ENCODE measurements at regions not wholly inside any gene's neighbourhood (a gene's known extent, or its start where the extent isn't known, plus 50 kb on each side); places are given as distances from the start of the nearest gene placed in this dataset.

DNA sequence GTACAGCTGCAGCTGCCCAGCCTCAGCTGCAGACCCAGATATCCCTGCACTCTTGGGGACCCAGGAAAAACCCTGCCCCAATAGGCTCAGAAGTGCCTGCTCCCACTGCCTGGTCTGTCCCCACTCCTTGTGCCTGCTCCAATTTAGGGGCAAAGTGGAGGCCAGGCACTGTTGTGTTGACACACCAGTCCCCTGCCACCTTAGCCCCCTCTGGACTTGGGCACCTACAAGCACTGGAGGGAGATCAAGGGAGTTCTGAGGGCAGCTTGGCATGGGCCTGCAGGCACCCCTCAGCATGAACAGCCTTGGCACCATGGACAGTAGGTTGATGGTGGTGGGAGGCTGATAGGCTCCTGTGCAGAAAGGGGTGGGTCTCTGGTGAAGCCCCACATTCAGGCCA, 2020.8 kb upstream of the ADGRL3 start:
- Histone ChIP-seq H3K9me3 (ENCODE audit: insufficient read depth in 2 of 2, low read depth in 1 of 2, low read length in 1 of 2) (no peaks in the 10 kb centered on the region), H4K91ac (replicated peaks; ENCODE audit: insufficient read length, low read length) (no peak overlapping the region), H2BK15ac (ENCODE audit: low read length) (no peak overlapping the region), H2AK5ac (ENCODE audit: low read depth, low read length) (no peak overlapping the region), H3K79me2 (ENCODE audit: control insufficient read depth in 1 of 2, insufficient read depth in 2 of 2, low read length in 2 of 2) (no peaks in the 10 kb centered on the region), H3K56ac (replicated peaks; ENCODE audit: insufficient read length, low read depth, low read length) (no peak overlapping the region), H3K27ac (ENCODE audit: low read depth, low read length) (no peak overlapping the region), H3K14ac (ENCODE audit: insufficient read length) (no peak overlapping the region), H2BK120ac (replicated peaks; ENCODE audit: low read depth, low read length) (no peak overlapping the region), H4K5ac (ENCODE audit: insufficient read length, low read depth, low read length) (no peak overlapping the region), H3K79me1 (ENCODE audit: low read depth, low read length) (no peaks in the 10 kb centered on the region), H3K9ac (replicated peaks in 1 of 4; ENCODE audit: extremely low read depth in 1 of 4, low read depth in 3 of 4, low read length in 3 of 4) (no peak overlapping the region), H2BK20ac (ENCODE audit: low read length) (no peak overlapping the region), H2BK5ac (ENCODE audit: low read depth, low read length) (no peak overlapping the region), H3K4me3 (ENCODE audit: extremely low read depth in 1 of 4, insufficient read depth in 2 of 4, low read depth in 3 of 4, low read length in 4 of 4) (no peak overlapping the region), H3K4me1 (replicated peaks in 1 of 4; ENCODE audit: control insufficient read depth in 3 of 4, insufficient read depth in 4 of 4, low read length in 3 of 4) (no peaks in the 10 kb centered on the region), H2BK12ac (ENCODE audit: low read depth, low read length) (no peak overlapping the region), H3K27me3 (replicated peaks in 1 of 4; ENCODE audit: control insufficient read depth in 3 of 4, extremely low read depth in 1 of 4, insufficient read depth in 3 of 4, low read length in 3 of 4) (no peaks in the 10 kb centered on the region), H4K8ac (ENCODE audit: extremely low read depth, insufficient read depth, low read length) (no peak overlapping the region), H3K23me2 (ENCODE audit: low read depth, low read length) (no peaks in the 10 kb centered on the region), H3K23ac (ENCODE audit: insufficient read length) (no peak overlapping the region), H4K20me1 (replicated peaks in 1 of 2; ENCODE audit: control insufficient read depth in 1 of 2, insufficient read depth in 2 of 2, low read length in 2 of 2) (no peaks in the 10 kb centered on the region), H3K36me3 (ENCODE audit: control insufficient read depth in 2 of 4, insufficient read depth in 4 of 4, low read length in 3 of 4) (no peaks in the 10 kb centered on the region), H2AFZ (ENCODE audit: low read length) (no peak overlapping the region), H3K18ac (ENCODE audit: extremely low read depth, low read length) (no peak overlapping the region), H3K4me2 (ENCODE audit: insufficient read depth in 1 of 2, low read depth in 2 of 2, low read length in 2 of 2) (no peak overlapping the region), H3K4ac (replicated peaks; ENCODE audit: insufficient read length, low read depth, low read length) (no peak overlapping the region)
- FAIRE-seq: no peak
- ChIA-PET POLR2A (ENCODE audit: partially characterized antibody) (no interaction called here), CTCF (ENCODE audit: partially characterized antibody) (no interaction called here)
- TF ChIP-seq RBBP5 (IDR thresholded peaks at IDR 0.05; ENCODE audit: borderline replicate concordance, low read depth, low read length): no peak
- no peak for TF ChIP-seq SP1 (IDR thresholded peaks at IDR 0.05; ENCODE audit: low read depth, low read length)
- no peak for TF ChIP-seq MAFK (IDR thresholded peaks at IDR 0.05; ENCODE audit: low read depth, low read length)
- no peak for TF ChIP-seq NANOG (IDR thresholded peaks at IDR 0.05; ENCODE audit: insufficient read depth, low read depth, low read length, poor library complexity, severe bottlenecking)
- TF ChIP-seq, protein P1, sequence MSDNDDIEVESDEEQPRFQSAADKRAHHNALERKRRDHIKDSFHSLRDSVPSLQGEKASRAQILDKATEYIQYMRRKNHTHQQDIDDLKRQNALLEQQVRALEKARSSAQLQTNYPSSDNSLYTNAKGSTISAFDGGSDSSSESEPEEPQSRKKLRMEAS (IDR thresholded peaks at IDR 0.05): no peak
- TF ChIP-seq POU5F1 (IDR thresholded peaks at IDR 0.05; ENCODE audit: low read depth, low read length): no peak
- DNase-seq (ENCODE audit: low read depth in 1 of 2, low spot score in 2 of 2): no peak
